Testis (tissue), 2 donors: ENCODE measurements at regions not wholly inside any gene's neighbourhood (a gene's known extent, or its start where the extent isn't known, plus 50 kb on each side); places are given as distances from the start of the nearest gene placed in this dataset.

Experiments used
- CTCF ChIP-seq, 3 experiments: fragments of 450-650 bp in 2 of 3; fragments of 200-600 bp in 1 of 3; sonication (generic) in 1 of 3; IDR thresholded peaks; one replicate each; pipeline ENCODE4 v1.5.1; 2016 to 2019; ENCODE audit warnings: antibody characterized with exemption in 3 of 3, mild to moderate bottlenecking in 2 of 3, moderate library complexity in 1 of 3
- POLR2A ChIP-seq: fragments of 450-650 bp; IDR thresholded peaks from one replicate; pipeline ENCODE4 v1.6.1; 2017; ENCODE audit warnings: antibody characterized with exemption, mild to moderate bottlenecking, moderate library complexity

- TF ChIP-seq CTCF (IDR thresholded peaks at IDR 0.05) (no peak), POLR2A (no peak)
Observed at GRCh38 chr5:12743582-12743981, 839.3 kb upstream of the CTNND2 start.
